Left lobe of liver (tissue), 2 donors: ENCODE measurements at regions not wholly inside any gene's neighbourhood (a gene's known extent, or its start where the extent isn't known, plus 50 kb on each side); places are given as distances from the start of the nearest gene placed in this dataset.

Source experiments
- ATAC-seq: fragments of 200-7000 bp; cut with Tn5 transposase; one replicate; pipeline ENCODE4 v1.9.1; 2020; ENCODE audit warnings: mild to moderate bottlenecking, moderate library complexity
- DNase-seq: peaks from one replicate; pipeline ENCODE4 v3.0.0-alpha.2; 2020; ENCODE audit warnings: low spot score
- donor health status: DM: no; HTN: no; CAD: no; lungs with moderate emphysema.
- donor health status: DM: no; HTN: yes; CAD: no.

DNA sequence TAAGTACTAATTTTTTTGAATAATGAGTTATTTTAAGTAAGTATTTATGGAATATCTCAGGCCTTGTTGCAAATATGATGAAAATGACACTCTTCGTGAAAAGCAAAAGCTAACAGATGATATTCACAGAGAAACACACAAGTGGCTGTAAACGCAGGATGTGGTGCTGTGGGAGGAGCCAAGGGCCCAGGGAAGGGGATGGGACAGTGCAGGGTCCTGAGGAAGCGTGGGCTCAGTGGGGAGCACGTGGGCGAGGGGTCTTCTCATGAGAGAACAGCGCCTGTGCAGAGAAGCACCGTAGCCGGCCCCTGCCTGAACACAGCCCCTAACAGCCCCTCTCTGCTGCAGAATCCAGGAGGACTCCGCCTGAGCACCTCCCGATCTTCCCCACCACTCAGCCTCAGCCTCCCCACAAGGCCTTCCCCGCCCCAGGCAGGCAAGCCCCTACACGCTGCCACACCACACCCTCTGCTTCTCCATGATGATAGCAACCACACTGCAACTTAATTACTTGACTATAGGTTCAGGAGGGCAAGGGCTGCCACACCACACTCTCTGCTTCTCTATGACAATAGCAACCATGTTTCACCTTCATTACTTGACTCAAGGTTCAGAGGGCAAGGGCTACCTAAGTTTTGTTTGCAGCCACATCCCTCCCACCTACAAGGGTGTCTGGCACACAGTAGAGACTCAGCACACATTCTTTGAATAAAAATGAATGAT, 152.6 kb upstream of the RNF32 start:
- DNase-seq (no peak), ATAC-seq (no peak)

GRCh38 chr7:156480671-156481070, 159.9 kb upstream of the RNF32 start:
- DNase-seq (peak; percentile 26), ATAC-seq (no peak)

- no peak for DNase-seq
- no peak for ATAC-seq
These were observed 161.0 kb upstream of the RNF32 start for GRCh38 chr7:156479596-156479995.

- ATAC-seq: no peak
These were observed 162.1 kb upstream of the RNF32 start for GRCh38 chr7:156478486-156478885.

DNA sequence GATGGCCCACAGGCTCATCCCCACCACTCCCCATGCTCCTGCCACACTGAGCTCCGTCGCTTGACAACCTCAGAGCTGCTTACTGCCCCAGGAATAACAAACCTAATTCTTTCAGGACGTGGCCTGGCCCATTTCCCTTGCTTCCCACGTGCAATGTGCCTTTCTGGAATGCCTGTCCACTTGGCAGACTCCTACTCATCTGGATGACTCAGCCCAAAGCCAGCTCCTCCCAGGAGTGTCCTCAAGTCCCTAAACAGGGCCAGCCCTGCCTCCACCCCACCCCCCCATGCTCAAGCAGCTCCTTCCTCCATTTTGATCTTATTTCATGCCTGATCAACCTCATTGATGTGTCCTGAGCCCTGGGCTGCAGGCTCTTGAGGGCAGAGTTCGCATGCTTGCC, 164.9 kb upstream of the RNF32 start:
- DNase-seq (peak; percentile 40), ATAC-seq (peak; percentile 44)

More at GRCh38 chr7:156478486-156478885, 162.1 kb upstream of the RNF32 start:
- DNase-seq: peak; percentile 39

DNA sequence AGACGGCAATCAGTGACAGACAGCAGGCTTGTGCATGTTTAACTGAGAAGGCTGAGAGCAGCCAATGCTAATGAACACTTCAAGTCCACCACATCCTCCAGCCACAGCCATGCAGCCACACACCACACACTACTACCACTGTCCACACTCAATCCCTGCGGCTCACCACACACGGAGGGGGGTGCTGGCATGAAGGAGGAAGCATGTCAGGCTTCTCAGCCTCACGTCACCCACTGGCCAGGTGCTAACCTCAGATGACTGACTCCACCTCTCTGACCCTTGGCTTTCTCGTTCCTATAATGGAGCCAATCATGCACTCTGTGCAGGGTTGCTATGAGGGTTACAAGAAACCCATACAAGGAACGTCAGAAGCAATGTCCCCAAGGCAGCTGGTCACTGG, 165.4 kb upstream of the RNF32 start:
- no peak for ATAC-seq
- DNase-seq: peak; percentile 31

DNA sequence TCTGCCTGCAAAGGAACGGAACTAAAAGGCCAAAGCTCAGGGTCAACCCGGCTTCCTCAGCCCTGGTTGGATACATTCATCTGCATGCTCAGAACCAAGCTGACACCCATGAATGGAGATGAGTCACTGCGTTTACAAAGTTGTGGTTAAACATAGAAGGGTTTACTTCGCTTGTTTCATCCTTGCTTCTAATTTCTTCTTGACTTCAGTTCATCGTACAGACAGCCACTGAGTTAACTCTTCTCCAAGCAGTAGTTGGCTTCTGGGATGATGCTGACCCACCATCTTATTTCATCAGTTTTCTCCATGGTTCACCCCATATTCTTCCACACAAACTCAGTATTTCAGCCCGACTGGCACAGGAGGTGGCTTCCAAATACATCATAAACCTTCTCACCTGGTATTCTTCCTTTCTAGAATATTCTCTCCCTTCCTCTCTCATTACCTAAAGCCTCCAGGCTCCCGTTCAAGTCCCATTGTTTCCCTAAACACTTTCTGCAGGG, 166.3 kb upstream of the RNF32 start:
- peak; percentile 44 for DNase-seq
- ATAC-seq: peak; percentile 64

DNA sequence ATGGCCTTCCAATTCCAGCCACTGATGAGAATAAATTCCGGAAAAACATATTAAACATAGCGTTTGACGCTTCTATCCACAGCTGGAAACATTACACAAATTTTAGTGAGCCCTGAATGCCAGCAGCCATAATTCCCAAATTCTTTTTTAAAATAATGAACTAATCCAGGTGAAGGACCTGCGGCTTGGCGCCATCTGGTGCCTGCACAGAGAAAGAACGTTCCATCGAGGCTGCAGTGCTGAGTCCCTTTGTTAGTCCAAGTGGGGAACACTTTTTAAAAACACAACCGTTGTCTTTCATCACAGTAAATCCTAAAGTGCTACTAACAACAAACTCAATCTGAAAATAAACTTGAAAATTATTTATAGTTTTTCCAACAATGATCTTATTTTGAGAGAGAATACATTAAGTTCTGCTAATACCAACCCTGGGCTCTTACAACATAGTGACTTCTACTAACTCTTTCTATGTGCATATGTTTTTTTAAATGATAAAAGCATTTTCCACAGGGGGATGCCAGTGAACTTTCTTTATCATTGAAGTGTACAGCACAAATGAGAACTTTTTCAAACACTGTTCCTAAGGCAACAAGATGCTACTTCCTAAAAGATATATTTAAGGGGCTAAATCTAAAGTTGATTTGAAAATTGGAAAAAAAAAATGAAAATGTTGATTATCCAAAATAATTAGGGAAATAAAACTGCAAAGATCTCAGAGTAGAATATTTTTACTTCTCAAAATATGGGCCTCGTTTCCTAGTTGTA, 166.9 kb upstream of the RNF32 start:
- DNase-seq (peak; percentile 56), ATAC-seq (peak; percentile 91)

GRCh38 chr7:156472267-156472666, 168.3 kb upstream of the RNF32 start:
- no peak for ATAC-seq
- peak; percentile 24 for DNase-seq

GRCh38 chr7:156470399-156471320, 169.9 kb upstream of the RNF32 start:
- DNase-seq: no peak

GRCh38 chr7:156466955-156467625, 173.5 kb upstream of the RNF32 start:
- ATAC-seq (no peak), DNase-seq (peak; percentile 27)

More at GRCh38 chr7:156470399-156471320, 169.9 kb upstream of the RNF32 start:
- no peak for ATAC-seq

DNA sequence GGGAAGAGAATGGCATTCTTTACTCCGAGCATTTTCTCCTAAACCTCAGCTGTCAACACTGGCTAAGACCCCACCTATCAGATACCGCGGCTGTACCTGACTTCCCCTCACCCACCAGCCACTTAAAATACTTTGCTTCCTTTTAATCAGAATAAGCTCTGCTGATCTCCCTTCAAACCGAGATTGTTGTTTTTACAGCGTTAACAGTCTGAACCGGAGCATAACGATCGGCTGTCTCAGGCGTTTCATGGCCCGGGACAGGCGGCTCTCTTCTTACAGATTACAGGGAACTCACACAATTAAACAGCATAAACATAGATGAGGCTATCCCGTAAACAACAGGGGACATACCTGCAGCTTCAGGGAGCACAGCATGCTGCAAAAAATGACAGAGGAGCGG, 174.3 kb upstream of the RNF32 start:
- peak; percentile 20 for ATAC-seq
- DNase-seq: peak; percentile 7

GRCh38 chr7:156465186-156465585, 175.4 kb upstream of the RNF32 start:
- DNase-seq (peak; percentile 34), ATAC-seq (no peak)

DNA sequence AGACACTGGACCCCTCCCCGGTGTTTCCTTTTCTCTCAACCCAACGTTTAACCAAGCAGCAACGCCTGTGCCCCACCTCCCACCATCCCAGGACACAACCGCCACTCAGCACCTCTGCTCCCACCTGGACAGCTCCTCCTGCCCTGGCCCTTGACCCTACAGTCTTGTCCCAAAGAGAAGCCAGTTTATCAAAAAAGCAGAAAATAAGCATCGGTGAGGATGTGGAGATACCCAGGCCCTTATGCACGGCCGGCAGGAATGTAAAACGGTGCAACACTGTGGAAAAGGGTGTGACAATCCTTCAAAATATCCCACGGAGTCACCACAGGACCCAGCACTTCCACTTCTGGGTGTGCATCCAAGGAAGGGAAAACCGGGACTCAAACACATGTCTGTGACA, 176.2 kb upstream of the RNF32 start:
- peak; percentile 10 for DNase-seq
- no peak for ATAC-seq

DNA sequence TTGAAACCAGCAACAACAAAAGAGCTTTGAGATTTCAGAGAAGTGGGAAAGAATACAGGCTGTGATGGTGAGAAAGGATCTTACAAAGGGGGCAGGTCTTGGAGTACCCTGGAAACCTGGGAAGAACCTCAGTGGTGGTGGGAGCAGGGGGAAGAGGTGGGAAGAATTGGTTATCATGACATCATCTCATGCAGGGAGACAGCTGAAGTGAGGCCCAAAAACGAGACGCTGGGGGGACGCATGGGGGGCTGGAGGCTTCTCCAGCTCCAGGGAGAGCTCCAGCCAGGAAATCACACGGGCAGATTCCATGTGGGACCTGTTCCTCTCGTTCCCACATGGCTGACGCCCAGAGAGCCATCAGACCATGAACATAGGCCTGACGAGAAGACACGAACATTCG, 177.3 kb upstream of the RNF32 start:
- DNase-seq (peak; percentile 6), ATAC-seq (no peak)

- no peak for ATAC-seq
- DNase-seq: no peak
These were observed 178.5 kb upstream of the RNF32 start for GRCh38 chr7:156461881-156462665.

DNA sequence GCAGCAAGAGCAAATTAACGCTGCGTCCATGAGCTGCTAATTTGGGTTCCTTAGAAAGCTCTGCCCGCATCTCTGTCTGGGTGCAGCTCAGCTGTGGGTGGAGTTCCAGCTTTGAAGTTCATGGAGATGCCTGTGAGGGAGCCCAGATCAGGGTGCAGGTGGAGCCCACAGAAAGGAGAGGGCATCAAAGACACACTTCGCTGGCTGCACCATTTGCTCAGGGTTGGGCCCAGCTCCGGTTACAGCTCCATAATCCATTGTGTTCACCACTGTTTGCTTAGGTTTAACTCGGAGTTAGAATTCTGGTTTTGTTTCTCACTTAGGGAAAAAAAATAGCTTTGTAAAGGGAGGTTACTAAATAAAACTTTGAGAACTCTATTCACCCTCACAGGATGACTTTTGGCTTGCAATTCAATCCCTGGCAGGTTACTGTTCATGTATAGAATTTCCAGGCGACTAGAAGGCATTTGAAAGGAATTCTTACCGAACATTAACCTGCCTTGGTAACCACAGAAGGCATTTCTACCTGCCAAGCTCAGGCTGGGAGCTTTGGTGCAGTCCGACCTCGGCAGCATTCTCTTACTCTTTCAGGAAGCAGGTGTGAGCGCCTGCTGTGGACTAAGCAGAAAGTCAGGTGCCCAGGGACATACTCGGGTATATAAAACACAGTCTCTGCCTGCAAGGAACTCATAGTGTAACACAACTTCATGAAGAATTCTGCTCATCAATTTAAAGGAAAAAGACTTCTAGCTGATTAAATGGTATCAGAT, 179.5 kb upstream of the RNF32 start:
- ATAC-seq (no peak), DNase-seq (no peak)

- ATAC-seq (no peak), DNase-seq (no peak)
These were observed 181.0 kb upstream of the RNF32 start for GRCh38 chr7:156459582-156459981.

DNA sequence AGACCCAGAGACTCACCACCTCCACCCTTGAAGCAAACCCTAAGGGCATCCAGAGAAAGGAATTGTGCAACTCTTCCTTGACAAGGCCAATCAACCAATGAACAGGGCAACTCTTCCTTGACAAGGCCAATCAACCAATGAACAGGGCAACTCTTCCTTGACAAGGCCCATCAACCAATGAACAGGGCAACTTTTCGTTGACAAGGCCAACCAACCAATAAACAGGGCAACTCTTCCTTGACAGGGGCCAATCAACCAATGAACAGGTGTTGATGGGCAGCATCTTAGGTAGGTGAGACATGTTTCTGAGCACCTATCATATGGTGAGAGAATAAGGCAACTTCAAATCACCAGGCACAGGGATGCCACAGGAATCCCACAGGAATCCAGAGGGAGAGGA, 181.5 kb upstream of the RNF32 start:
- ATAC-seq (no peak), DNase-seq (no peak)
